ENCODE measurements at regions not wholly inside any gene's neighbourhood (a gene's known extent, or its start where the extent isn't known, plus 50 kb on each side); places are given as distances from the start of the nearest gene placed in this dataset.
A peak's percentile ranks its signal among the peaks of the same experiment; 100 is the strongest.

- TF ChIP-seq, protein P1, sequence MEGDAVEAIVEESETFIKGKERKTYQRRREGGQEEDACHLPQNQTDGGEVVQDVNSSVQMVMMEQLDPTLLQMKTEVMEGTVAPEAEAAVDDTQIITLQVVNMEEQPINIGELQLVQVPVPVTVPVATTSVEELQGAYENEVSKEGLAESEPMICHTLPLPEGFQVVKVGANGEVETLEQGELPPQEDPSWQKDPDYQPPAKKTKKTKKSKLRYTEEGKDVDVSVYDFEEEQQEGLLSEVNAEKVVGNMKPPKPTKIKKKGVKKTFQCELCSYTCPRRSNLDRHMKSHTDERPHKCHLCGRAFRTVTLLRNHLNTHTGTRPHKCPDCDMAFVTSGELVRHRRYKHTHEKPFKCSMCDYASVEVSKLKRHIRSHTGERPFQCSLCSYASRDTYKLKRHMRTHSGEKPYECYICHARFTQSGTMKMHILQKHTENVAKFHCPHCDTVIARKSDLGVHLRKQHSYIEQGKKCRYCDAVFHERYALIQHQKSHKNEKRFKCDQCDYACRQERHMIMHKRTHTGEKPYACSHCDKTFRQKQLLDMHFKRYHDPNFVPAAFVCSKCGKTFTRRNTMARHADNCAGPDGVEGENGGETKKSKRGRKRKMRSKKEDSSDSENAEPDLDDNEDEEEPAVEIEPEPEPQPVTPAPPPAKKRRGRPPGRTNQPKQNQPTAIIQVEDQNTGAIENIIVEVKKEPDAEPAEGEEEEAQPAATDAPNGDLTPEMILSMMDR (IDR thresholded peaks at IDR 0.05; ENCODE audit: insufficient read depth, low read length, severe bottlenecking), result no peak
- H3K27me3 ChIP-seq (ENCODE audit: control insufficient read depth, insufficient read depth, low read length), result peaks cover 2% of the 10 kb centered on the region
- no peak overlapping the region for H3K4me3 ChIP-seq (ENCODE audit: low read depth, low read length)
- FAIRE-seq (no peak), DNase-seq (ENCODE audit: low read depth) (no peak)
- no peaks in the 10 kb centered on the region for H3K36me3 ChIP-seq (ENCODE audit: control insufficient read depth, insufficient read depth, low read length)
Measured at GRCh38 chr13:95444006-95444730, 108.4 kb upstream of the CLDN10 start.

- FAIRE-seq (no peak), DNase-seq (ENCODE audit: low read depth) (no peak)
- peaks cover 2% of the 10 kb centered on the region for H3K27me3 ChIP-seq (ENCODE audit: control insufficient read depth, insufficient read depth, low read length)
- TF ChIP-seq, protein P1 (IDR thresholded peaks at IDR 0.05; ENCODE audit: insufficient read depth, low read length, severe bottlenecking), result no peak
- no peak overlapping the region for H3K4me3 ChIP-seq (ENCODE audit: low read depth, low read length)
- H3K36me3 ChIP-seq (ENCODE audit: control insufficient read depth, insufficient read depth, low read length), result no peaks in the 10 kb centered on the region
Measured at GRCh38 chr13:95445131-95445530, 107.4 kb upstream of the CLDN10 start.

GRCh38 chr13:95447814-95448213 is 104.7 kb upstream of the CLDN10 start:
- no peaks in the 10 kb centered on the region for H3K36me3 ChIP-seq (ENCODE audit: control insufficient read depth, insufficient read depth, low read length)
- FAIRE-seq (peak; percentile 55), DNase-seq (ENCODE audit: low read depth) (no peak)
- peaks cover 3% of the 10 kb centered on the region for H3K27me3 ChIP-seq (ENCODE audit: control insufficient read depth, insufficient read depth, low read length)
- no peak overlapping the region for H3K4me3 ChIP-seq (ENCODE audit: low read depth, low read length)
- TF ChIP-seq, protein P1 (IDR thresholded peaks at IDR 0.05; ENCODE audit: insufficient read depth, low read length, severe bottlenecking), result no peak

- TF ChIP-seq, protein P1 (IDR thresholded peaks at IDR 0.05; ENCODE audit: insufficient read depth, low read length, severe bottlenecking), result no peak
- no peak for FAIRE-seq
- no peak for DNase-seq (ENCODE audit: low read depth)
- H3K27me3 ChIP-seq (ENCODE audit: control insufficient read depth, insufficient read depth, low read length), result peaks cover 1% of the 10 kb centered on the region
- H3K4me3 ChIP-seq (ENCODE audit: low read depth, low read length), result no peak overlapping the region
- no peaks in the 10 kb centered on the region for H3K36me3 ChIP-seq (ENCODE audit: control insufficient read depth, insufficient read depth, low read length)
Measured at GRCh38 chr13:95451656-95452055, 100.9 kb upstream of the CLDN10 start.

GRCh38 chr13:95452375-95452774 is 100.1 kb upstream of the CLDN10 start:
- no peak for FAIRE-seq
- H3K36me3 ChIP-seq (ENCODE audit: control insufficient read depth, insufficient read depth, low read length), result no peaks in the 10 kb centered on the region
- TF ChIP-seq, protein P1 (IDR thresholded peaks at IDR 0.05; ENCODE audit: insufficient read depth, low read length, severe bottlenecking), result no peak
- H3K27me3 ChIP-seq (ENCODE audit: control insufficient read depth, insufficient read depth, low read length), result peaks cover 1% of the 10 kb centered on the region
- DNase-seq (ENCODE audit: low read depth), result no peak
- H3K4me3 ChIP-seq (ENCODE audit: low read depth, low read length), result no peak overlapping the region

DNA sequence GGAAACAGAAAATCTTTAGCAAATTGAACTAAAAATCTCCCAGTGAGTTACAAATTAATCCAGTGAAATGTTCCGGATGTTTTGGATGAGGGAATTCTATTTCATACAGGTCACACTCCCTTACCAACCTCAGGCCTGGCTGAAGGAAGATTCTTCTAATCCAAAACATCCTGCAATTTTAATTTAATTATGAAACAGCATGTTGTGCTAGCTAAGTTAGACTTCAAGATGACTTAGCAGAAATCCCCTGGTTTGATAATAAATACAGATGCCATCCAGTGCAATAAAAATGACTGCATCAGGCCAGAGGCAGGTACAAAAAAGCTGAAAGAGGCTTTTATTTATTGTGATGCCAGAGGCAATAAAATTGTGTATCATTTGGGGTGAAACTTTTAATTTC is 96.7 kb upstream of the CLDN10 start:
- no peak for FAIRE-seq

More for the DNA sequence above, 96.7 kb upstream of the CLDN10 start:
- TF ChIP-seq, protein P1 (IDR thresholded peaks at IDR 0.05; ENCODE audit: insufficient read depth, low read length, severe bottlenecking), result no peak
- Histone ChIP-seq H3K36me3 (ENCODE audit: control insufficient read depth, insufficient read depth, low read length) (no peaks in the 10 kb centered on the region), H3K27me3 (ENCODE audit: control insufficient read depth, insufficient read depth, low read length) (peaks cover 1% of the 10 kb centered on the region), H3K4me3 (ENCODE audit: low read depth, low read length) (no peak overlapping the region)
- DNase-seq (ENCODE audit: low read depth), result no peak
